ENCODE measurements at regions not wholly inside any gene's neighbourhood (a gene's known extent, or its start where the extent isn't known, plus 50 kb on each side); places are given as distances from the start of the nearest gene placed in this dataset.

GRCh38 chr15:96589864-96590263 is 259.4 kb downstream of the NR2F2 start:
- dilution Hi-C loops (cut with HindIII; ENCODE audit: low sequenced_read_pairs, unreplicated experiment): no loop called here
- in situ Hi-C loops (cut with MboI; ENCODE audit: low sequenced_read_pairs): no loop called here
- ATAC-seq (ENCODE audit: low read depth) (no peak), DNase-seq (no peak)
- TF ChIP-seq, protein P1, sequence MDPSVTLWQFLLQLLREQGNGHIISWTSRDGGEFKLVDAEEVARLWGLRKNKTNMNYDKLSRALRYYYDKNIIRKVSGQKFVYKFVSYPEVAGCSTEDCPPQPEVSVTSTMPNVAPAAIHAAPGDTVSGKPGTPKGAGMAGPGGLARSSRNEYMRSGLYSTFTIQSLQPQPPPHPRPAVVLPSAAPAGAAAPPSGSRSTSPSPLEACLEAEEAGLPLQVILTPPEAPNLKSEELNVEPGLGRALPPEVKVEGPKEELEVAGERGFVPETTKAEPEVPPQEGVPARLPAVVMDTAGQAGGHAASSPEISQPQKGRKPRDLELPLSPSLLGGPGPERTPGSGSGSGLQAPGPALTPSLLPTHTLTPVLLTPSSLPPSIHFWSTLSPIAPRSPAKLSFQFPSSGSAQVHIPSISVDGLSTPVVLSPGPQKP (IDR thresholded peaks at IDR 0.05; ENCODE audit: borderline replicate concordance, low read depth, low read length): no peak
- no peak for TF ChIP-seq SMC3 (IDR thresholded peaks at IDR 0.05; ENCODE audit: low read depth, low read length)
- no peak for TF ChIP-seq BHLHE40 (IDR thresholded peaks at IDR 0.05; ENCODE audit: low read depth, low read length)
- TF ChIP-seq MAZ (IDR thresholded peaks at IDR 0.05; ENCODE audit: borderline replicate concordance, low read depth, low read length): no peak
- no peak for TF ChIP-seq POLR2A (IDR thresholded peaks at IDR 0.05; ENCODE audit: low read depth, low read length)
- no peak for TF ChIP-seq RCOR1 (IDR thresholded peaks at IDR 0.05; ENCODE audit: insufficient replicate concordance, low read length)
- no peak for TF ChIP-seq CHD1 (IDR thresholded peaks at IDR 0.05; ENCODE audit: low read depth, low read length)
- TF ChIP-seq CTCF (conservative IDR thresholded peaks at IDR 0.05; ENCODE audit: low read depth, low read length): no peak
- TF ChIP-seq CEBPB (IDR thresholded peaks at IDR 0.05; ENCODE audit: low read depth, low read length): no peak
- no peak for TF ChIP-seq RAD21 (IDR thresholded peaks at IDR 0.05; ENCODE audit: low read length)
- no peak for TF ChIP-seq RFX5 (IDR thresholded peaks at IDR 0.05; ENCODE audit: low read depth, low read length)
- TF ChIP-seq, protein P2, sequence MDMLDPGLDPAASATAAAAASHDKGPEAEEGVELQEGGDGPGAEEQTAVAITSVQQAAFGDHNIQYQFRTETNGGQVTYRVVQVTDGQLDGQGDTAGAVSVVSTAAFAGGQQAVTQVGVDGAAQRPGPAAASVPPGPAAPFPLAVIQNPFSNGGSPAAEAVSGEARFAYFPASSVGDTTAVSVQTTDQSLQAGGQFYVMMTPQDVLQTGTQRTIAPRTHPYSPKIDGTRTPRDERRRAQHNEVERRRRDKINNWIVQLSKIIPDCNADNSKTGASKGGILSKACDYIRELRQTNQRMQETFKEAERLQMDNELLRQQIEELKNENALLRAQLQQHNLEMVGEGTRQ (IDR thresholded peaks at IDR 0.05; ENCODE audit: low read depth, low read length): no peak
- Histone ChIP-seq H3K4me3 (ENCODE audit: insufficient read depth, low read depth, low read length) (no peak overlapping the region), H2AK9ac (replicated peaks; ENCODE audit: low read depth, low read length, poor library complexity) (no peak overlapping the region), H3K4ac (ENCODE audit: low read depth, low read length) (no peak overlapping the region), H3K27me3 (ENCODE audit: control insufficient read depth, insufficient read depth, low read length) (no peaks in the 10 kb centered on the region; the same call in 1 of the 2 replicates), H2BK15ac (ENCODE audit: low read depth, low read length) (no peak overlapping the region), H3K9me3 (ENCODE audit: control insufficient read depth, insufficient read depth, low read length) (no peaks in the 10 kb centered on the region), H4K20me1 (ENCODE audit: insufficient read depth, low read length) (no peaks in the 10 kb centered on the region), H3K23ac (ENCODE audit: low read depth, low read length) (no peak overlapping the region), H3K79me1 (ENCODE audit: low read depth in 1 of 2, low read length in 2 of 2) (no peaks in the 10 kb centered on the region), H3K27ac (ENCODE audit: insufficient read depth, low read length) (no peak overlapping the region), H4K8ac (ENCODE audit: low read depth in 2 of 2, low read length in 2 of 2) (no peak overlapping the region), H4K91ac (ENCODE audit: insufficient read depth, low read depth, low read length) (no peak overlapping the region), H3K56ac (ENCODE audit: extremely low read depth, insufficient read depth, low read length) (no peak overlapping the region), H3K9me1 (ENCODE audit: insufficient read depth, low read length) (no peaks in the 10 kb centered on the region), H2BK20ac (ENCODE audit: low read depth, low read length) (no peak overlapping the region), H3K14ac (replicated peaks; ENCODE audit: low read depth, low read length) (no peak overlapping the region), H3K4me1 (ENCODE audit: control insufficient read depth, insufficient read depth, low read length) (no peaks in the 10 kb centered on the region), H3K36me3 (ENCODE audit: control insufficient read depth, insufficient read depth, low read length) (no peaks in the 10 kb centered on the region), H3K18ac (ENCODE audit: low read depth, low read length) (no peak overlapping the region), H3K4me2 (ENCODE audit: low read depth, low read length) (no peak overlapping the region), H2AK5ac (ENCODE audit: low read depth, low read length) (no peak overlapping the region), H2BK120ac (ENCODE audit: low read depth, low read length) (no peak overlapping the region), H2BK5ac (ENCODE audit: low read depth, low read length, poor library complexity, severe bottlenecking) (no peak overlapping the region), H3K9ac (ENCODE audit: low read depth, low read length) (no peak overlapping the region), H2AFZ (replicated peaks; ENCODE audit: low read length, poor library complexity) (no peak overlapping the region), H4K5ac (ENCODE audit: low read depth, low read length) (no peak overlapping the region)
- intact Hi-C loops (cut with micrococcal nuclease): loop anchor here (10.0 kb wide), 1 partner anchor 1565 kb away; no protein-coding TSS in a partner anchor
- CTCF ChIA-PET: no interaction called here
- POLR2A ChIA-PET (ENCODE audit: unreplicated experiment): no interaction called here
- no TSS peak for BruUV-seq (replicated peaks)
- WGBS, 2 experiments (ENCODE audit: extremely low coverage in 2 of 2, insufficient read length in 1 of 2): 0% methylated on average over 1 of the region's 3 CpGs; no CpG with 5 or more reads in 1 of the 2 experiments

Data from IMR-90 (cell line).